ENCODE measurements at regions not wholly inside any gene's neighbourhood (a gene's known extent, or its start where the extent isn't known, plus 50 kb on each side); places are given as distances from the start of the nearest gene placed in this dataset.

DNA sequence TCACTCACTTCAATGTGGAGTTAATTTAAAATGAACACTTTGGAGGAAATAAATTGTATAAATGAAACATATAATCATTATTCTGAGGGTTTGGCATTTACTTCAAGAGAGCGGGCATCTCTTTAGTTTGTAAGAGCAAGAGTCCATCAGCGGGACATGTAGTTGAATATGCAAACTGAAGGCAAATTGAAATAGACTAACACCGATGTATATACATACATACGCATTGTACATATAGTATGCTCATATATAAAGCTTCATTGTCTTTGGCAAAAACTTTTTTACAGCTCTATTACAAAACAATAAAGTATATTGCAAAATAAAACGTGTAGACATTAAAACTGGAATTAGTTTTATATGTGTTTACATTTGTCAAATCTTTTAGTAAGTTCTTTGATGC, 328.9 kb downstream of the LTN1 start:
- intact Hi-C loops (cut with DNase I, micrococcal nuclease) = no loop called here
- TF ChIP-seq, protein P1, sequence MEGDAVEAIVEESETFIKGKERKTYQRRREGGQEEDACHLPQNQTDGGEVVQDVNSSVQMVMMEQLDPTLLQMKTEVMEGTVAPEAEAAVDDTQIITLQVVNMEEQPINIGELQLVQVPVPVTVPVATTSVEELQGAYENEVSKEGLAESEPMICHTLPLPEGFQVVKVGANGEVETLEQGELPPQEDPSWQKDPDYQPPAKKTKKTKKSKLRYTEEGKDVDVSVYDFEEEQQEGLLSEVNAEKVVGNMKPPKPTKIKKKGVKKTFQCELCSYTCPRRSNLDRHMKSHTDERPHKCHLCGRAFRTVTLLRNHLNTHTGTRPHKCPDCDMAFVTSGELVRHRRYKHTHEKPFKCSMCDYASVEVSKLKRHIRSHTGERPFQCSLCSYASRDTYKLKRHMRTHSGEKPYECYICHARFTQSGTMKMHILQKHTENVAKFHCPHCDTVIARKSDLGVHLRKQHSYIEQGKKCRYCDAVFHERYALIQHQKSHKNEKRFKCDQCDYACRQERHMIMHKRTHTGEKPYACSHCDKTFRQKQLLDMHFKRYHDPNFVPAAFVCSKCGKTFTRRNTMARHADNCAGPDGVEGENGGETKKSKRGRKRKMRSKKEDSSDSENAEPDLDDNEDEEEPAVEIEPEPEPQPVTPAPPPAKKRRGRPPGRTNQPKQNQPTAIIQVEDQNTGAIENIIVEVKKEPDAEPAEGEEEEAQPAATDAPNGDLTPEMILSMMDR (IDR thresholded peaks at IDR 0.05) = no peak
- H3K36me3 ChIP-seq (ENCODE audit: low read depth) = no peaks in the 10 kb centered on the region
- DNase-seq (no peak), ATAC-seq (no peak)
- H3K4me1 ChIP-seq (ENCODE audit: low read depth) = no peaks in the 10 kb centered on the region
- H3K4me3 ChIP-seq = no peak overlapping the region
- no peaks in the 10 kb centered on the region for H3K9me3 ChIP-seq

DNA sequence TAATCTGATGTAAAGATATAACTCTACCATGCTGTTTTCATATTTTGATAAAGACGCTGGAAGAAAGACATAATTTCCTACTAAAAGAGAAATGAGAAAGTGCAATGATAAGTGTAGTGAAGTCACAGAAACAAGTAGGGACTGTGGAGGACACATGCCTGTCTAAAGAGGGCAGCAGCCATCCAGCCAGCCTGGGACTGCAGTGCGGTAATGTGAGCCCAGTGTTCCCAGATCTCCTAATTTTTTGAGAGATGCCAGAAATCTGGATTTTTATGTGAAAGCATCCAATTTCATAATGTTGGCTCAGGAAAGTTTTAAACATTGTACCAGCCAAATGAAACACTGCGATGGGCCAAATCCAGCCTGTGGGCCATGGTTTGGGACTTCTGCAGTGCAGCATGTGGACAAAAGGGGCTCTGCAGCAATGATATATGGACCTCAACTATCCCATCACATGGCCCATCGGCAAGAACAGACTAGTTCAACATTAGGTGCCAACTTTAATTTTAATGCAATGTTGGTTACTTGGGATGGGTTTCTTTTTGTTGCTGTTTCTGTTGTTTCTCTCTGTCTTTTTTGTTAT, 329.5 kb downstream of the LTN1 start:
- H3K4me1 ChIP-seq (ENCODE audit: low read depth) = no peaks in the 10 kb centered on the region
- ATAC-seq = no peak
- intact Hi-C loops (cut with DNase I, micrococcal nuclease) = no loop called here
- no peak overlapping the region for H3K4me3 ChIP-seq
- H3K36me3 ChIP-seq (ENCODE audit: low read depth) = no peaks in the 10 kb centered on the region
- H3K9me3 ChIP-seq = no peaks in the 10 kb centered on the region
- DNase-seq = no peak
- TF ChIP-seq, protein P1 (IDR thresholded peaks at IDR 0.05) = no peak

DNA sequence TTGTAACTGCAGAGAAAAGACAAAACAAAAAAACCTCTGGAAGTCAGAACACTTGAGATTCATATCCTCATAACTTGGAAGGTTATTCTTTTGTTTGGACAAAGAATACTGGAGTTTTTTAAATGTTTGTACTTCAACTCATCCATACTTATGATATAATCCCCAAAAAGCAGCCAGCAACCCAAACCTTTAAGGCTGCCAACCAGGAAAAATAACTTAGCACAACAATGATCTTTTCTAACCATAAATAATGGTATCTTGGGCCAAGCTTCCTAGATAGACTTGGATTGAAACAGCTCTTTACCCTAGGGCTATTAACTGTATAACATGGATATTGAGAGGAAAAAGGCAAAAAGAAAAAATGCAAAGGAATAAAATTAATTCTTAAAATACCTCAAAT, 335.1 kb downstream of the LTN1 start:
- H3K4me1 ChIP-seq (ENCODE audit: low read depth) = no peaks in the 10 kb centered on the region
- ATAC-seq = no peak
- TF ChIP-seq, protein P1 (IDR thresholded peaks at IDR 0.05) = no peak

DNA sequence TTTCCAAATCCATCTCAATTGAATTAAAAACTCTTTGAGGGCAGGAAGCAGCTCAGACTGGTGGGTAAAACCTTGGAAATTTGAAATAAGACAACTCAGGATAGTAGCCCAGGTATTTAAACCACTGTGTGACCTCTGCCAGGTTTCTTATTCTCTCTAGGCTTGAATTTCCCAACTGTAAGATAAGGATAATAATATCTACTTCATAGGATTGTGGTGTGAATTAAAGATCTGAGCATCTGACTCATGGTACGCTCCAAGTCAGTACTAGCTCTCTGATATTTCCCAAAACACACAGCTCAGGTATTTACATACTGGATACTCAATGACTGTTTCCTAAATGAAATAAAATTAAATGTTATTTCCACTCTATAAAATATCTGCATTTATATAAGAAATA, 337.2 kb downstream of the LTN1 start:
- Histone ChIP-seq H3K9me3 (no peaks in the 10 kb centered on the region), H3K36me3 (ENCODE audit: low read depth) (no peaks in the 10 kb centered on the region), H3K4me3 (no peak overlapping the region), H3K4me1 (ENCODE audit: low read depth) (no peaks in the 10 kb centered on the region)
- no peak for DNase-seq
- intact Hi-C loops (cut with DNase I, micrococcal nuclease) = no loop called here
- TF ChIP-seq, protein P1 (IDR thresholded peaks at IDR 0.05) = no peak
- no peak for ATAC-seq

More for the DNA sequence above, 335.1 kb downstream of the LTN1 start:
- no peak for DNase-seq
- Histone ChIP-seq H3K9me3 (no peaks in the 10 kb centered on the region), H3K4me3 (no peak overlapping the region), H3K36me3 (ENCODE audit: low read depth) (no peaks in the 10 kb centered on the region)
- intact Hi-C loops (cut with DNase I, micrococcal nuclease) = no loop called here

DNA sequence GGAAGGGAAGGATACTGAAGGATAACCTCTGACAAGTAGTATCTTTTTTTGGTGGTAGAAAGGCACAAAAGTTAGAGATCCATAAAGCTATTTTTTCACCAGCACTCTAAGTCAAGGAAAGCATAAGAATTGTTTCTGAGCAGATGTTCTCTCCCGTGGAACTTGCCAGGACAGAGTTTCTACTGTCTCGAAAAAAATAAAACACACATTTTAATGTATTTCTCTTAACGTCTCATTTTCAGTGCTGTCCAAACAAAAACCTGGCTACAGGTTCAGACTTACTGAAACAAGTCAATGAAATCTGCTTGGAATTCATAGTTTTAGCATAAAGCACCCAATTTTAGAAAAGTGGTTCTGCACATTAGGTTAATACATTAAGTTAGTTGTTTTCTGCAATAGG, 338.3 kb downstream of the LTN1 start:
- H3K4me1 ChIP-seq (ENCODE audit: low read depth) = no peaks in the 10 kb centered on the region
- no peak overlapping the region for H3K4me3 ChIP-seq
- DNase-seq = no peak
- H3K36me3 ChIP-seq (ENCODE audit: low read depth) = no peaks in the 10 kb centered on the region
- TF ChIP-seq, protein P1 (IDR thresholded peaks at IDR 0.05) = no peak
- ATAC-seq = no peak
- intact Hi-C loops (cut with DNase I, micrococcal nuclease) = no loop called here
- H3K9me3 ChIP-seq = no peaks in the 10 kb centered on the region

DNA sequence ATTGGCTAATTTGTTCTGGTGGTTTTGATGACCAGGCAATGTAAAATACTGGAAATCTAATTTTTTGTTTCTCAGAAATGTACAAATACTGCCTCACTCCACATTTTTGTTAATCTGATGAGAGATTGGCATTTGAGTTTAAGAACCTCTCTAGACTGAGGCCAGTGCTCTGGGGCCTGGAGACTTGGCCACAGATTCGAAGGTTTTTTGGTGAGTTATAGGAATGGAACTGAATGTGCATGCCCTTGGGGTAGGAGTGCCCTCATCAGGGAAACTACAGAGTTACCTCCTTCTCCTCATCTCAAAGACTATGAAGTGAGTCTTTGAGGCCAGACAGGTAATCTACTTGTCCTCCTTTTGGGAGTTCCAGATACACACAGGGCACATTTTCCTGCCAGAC, 347.9 kb downstream of the LTN1 start:
- intact Hi-C loops (cut with DNase I, micrococcal nuclease) = no loop called here
- DNase-seq = no peak
- H3K4me1 ChIP-seq (ENCODE audit: low read depth) = no peaks in the 10 kb centered on the region
- H3K9me3 ChIP-seq = no peaks in the 10 kb centered on the region
- TF ChIP-seq, protein P1 (IDR thresholded peaks at IDR 0.05) = no peak
- no peaks in the 10 kb centered on the region for H3K36me3 ChIP-seq (ENCODE audit: low read depth)
- no peak overlapping the region for H3K4me3 ChIP-seq
- no peak for ATAC-seq
